Lower leg skin (tissue), 3 donors: ENCODE measurements at regions not wholly inside any gene's neighbourhood (a gene's known extent, or its start where the extent isn't known, plus 50 kb on each side); places are given as distances from the start of the nearest gene placed in this dataset.
"Not testable (repeated sequence)": the region's sequence is repeated elsewhere in the genome, so short reads cannot be mapped to it uniquely, and the experiment has no call there.

Experiments used
- CTCF ChIP-seq, 3 donors: fragments of 450-650 bp; IDR thresholded peaks; one replicate each; pipeline ENCODE4 v1.5.1; 2016; ENCODE audit warnings: antibody characterized with exemption in 3 of 3, mild to moderate bottlenecking in 3 of 3, moderate library complexity in 2 of 3
- POLR2A ChIP-seq, 2 donors: fragments of 450-650 bp; IDR thresholded peaks; one replicate each; pipeline ENCODE4 v1.6.1; 2016 to 2017; ENCODE audit warnings: antibody characterized with exemption in 2 of 2, mild to moderate bottlenecking in 1 of 2, moderate library complexity in 1 of 2

GRCh38 chr11:67845296-67845695, 158.6 kb downstream of the UNC93B1 start:
- not testable (repeated sequence) for TF ChIP-seq CTCF, POLR2A (IDR thresholded peaks at IDR 0.05)
